HG03469 (cell line): ENCODE measurements at regions not wholly inside any gene's neighbourhood (a gene's known extent, or its start where the extent isn't known, plus 50 kb on each side); places are given as distances from the start of the nearest gene placed in this dataset.
A peak's percentile ranks its signal among the peaks of the same experiment; 100 is the strongest.
"Not testable (repeated sequence)": the region's sequence is repeated elsewhere in the genome, so short reads cannot be mapped to it uniquely, and the experiment has no call there.

ENCODE experiments used
- ATAC-seq: cut with Tn5 transposase; IDR thresholded peaks from one replicate; pipeline ENCODE4 v1.9.1; 2021; ENCODE audit warnings: mild to moderate bottlenecking, moderate library complexity, moderate number of reproducible peaks; ENCODE audit not compliant: unreplicated experiment

DNA sequence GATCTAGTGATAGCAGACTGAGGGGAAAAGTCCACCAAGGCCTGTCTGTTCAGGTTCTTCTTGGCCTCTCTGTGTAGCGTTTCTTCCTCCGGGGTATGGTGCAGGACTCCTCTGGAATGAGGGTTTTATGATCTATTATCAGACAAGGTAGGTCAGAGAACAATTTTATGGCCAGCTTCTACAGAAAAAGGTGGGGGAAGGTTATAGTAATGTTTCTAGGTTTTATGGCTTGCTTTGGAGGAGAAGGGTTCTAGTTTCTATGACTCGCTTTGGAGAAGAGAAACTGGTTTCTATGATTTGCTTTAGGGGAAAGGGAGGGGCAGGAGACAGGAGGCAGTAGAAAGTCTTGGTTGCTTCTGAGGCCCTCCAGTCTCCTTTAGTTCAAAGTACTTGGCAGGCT lies 144.8 kb upstream of the LAMA2 start:
- ATAC-seq = peak; percentile 54

DNA sequence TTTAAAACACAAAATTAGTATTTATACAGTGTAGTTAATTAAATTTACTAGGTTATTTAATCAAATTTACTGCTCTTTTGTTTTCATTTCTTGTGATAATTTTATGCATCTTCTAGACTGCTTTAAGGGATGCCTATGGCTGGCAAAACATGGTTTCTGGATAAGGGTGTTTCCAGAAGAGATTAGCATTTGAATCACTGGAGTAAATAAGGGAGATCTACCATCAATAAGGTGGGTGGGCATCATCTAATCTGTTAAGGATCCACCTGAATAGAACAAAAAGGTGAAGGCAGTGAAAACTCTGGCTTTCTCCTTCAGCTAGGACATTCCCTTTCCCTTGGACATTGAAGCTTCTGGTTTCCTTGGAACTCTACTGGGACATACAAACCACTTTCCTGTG lies 146.2 kb upstream of the LAMA2 start:
- no peak for ATAC-seq

DNA sequence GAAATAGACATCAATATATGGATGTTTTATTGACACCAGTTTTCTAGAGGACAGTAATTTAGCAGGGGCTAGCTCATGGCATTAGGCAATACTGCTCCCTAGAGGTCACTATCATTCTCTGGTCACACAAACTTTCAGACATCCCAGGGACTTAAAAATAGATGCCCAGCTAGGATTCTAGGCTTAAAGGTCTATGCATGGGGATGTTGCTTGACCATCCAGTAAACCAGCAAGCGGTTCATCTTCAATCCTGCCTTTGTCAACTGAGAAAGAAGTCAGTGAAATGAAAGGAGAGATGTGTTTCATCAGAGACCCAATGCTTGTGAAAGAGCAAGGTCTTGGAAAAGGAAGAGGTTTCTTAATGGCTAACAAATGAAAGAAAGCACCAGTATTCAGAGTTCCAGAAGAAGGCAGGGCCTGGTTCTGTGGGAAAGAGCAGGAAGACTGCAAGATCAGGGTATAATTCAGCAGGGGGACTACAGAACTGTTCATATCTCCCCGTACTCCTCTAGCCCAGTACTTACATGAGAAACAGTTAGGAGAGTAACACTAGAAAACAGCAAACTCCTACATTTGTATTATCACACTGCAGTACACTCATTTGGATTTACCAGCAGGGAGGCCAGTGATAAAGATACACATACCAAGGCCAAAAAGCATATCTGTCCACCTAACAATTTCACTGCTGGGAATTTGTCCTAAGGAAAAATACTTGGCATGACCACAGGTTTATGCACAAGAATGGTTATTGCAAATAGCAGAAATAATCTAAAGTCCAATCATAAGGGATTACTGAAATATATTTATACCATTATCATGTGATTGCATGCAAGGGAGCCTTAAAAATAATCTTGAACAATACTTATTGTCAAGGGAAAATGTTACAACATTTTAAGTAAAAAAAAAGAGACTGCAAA lies 151.4 kb upstream of the LAMA2 start:
- ATAC-seq = peak; percentile 48

DNA sequence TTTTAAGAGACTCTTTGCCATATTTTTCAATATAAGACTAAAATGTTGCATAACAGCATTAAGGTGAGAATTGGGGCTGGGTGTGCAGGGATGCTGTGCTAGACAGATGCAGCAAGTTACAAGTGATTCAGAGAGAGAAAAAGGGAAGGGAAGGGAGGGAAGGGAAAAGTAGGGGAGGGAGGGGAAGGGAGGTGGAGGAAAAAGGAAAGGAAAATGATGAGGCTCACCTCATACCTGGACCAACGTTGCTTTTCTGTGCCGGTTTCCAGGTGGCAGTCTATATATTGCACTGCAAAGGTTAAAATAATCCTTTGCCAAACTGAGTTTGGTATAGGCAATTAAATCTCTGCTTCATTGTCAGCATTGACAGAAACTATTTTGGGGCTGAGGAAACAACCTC lies 155.4 kb upstream of the LAMA2 start:
- ATAC-seq = no peak

DNA sequence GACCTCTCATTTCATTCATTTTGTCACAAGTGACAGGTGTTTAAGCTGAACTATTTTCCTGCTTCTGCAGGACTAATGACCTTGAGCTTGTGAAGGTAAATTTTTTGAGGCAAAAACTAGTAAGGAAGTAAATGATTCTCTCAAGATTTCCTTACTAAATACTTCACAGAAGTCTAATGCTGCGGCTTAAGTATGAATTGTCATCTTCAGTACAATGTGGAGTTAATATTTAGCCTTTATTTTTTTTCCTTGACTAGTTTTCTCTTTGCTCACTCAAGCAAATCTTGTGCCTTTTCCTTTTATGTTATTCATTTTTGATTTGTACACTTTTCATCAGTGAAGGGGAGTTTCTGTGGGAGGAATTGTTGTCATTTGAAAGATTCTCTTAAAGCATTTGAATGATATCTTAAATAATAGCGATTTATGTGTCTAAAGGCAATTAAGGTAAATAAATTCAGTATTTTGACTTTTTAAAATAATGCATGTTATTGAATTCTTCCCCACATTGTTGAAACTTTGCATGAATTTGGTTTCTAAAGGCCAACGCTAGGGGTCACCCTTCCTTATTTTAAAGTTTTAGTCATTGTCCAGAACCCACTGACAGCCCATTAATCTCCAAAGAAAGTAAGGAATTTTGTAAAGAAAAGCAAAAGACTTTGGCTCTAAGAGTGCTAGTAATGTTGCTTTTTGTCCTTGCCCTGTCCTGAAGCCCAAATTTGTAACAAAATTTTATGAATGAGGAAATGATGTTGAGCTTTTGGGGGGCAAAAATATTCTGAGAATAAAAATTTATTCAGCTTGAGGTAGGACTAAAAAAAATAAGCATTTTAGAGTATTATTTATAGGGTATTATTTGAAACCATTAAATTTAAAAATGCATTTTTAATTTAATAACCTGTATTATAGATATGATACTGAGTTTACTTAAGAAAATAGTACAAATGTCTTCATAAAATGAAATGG lies 157.4 kb upstream of the LAMA2 start:
- ATAC-seq = no peak

GRCh38 chr6:128724738-128725137 lies 158.2 kb upstream of the LAMA2 start:
- no peak for ATAC-seq

GRCh38 chr6:128723667-128724066 lies 159.3 kb upstream of the LAMA2 start:
- no peak for ATAC-seq

DNA sequence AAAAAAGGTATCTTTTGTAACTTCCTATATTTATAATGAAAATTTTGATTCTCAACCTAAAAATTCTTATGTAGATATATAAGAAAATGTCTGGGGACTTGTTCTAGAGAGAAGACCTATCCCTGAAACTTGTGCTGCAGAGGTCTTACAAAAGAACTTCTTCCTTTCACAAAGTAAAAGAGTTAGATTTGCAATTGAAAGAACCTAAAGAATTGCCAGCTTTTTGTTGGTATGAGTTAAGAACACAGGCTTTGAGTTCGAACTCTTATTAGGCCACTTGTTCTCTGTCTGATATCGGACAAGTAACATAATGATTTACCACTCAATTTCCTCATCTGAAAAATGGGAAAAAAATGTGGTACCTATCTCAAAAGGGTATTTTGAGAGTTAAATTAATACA lies 162.0 kb upstream of the LAMA2 start:
- ATAC-seq = no peak

DNA sequence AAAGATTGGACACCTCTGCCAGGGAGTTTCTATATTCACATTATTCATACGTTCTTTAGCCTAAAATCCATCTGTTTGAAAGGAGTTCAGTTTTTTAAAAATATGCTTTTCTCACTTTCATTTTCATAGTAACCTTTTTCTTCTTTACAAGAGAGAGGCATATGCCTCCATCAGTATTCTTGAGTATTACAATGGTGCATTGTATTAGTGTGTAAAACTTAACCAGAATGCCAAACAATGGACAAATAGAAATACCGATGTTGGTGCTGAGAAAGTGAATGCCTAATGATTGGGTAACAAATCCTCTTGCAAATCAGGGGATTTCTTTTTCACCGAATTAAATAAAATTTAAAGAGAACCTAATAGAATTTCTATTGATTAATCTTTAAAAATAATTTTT lies 163.2 kb upstream of the LAMA2 start:
- no peak for ATAC-seq

DNA sequence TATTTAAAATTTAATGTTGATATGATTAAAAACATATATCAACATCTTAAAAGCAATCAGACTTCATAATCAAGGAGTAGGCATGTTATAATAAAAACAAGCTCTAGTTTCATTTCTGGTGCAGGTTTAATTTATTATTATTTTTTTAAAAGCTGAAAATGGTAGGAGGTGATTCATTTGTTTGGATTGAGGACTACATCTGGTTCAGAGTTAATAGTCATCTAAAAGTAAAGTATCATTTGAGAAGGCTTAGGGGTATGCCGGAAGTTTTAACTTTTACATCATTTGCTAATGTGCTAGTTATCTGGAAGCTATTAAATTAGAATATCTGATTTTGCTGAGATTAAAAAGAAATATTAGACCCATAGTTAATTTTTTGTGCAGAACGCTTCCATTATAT lies 169.5 kb upstream of the LAMA2 start:
- no peak for ATAC-seq

DNA sequence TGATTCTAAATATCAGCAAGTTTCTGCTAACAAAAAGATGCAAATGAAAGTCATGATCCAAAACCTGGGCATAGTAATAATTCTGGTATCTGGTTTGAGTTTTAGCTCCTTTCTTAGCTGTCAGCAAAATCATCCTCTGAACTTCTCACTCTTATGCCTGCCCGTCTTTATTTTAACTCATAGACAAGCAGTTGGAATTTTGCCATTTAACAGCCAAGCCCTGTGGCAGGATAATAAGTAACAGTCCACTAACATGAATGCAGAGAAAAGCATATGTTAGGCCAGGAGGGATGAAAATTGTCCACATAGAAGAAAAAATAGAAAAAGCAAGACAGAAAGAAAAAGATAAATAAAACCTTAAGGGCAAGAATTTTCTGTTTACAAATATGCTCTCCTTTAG lies 170.0 kb upstream of the LAMA2 start:
- ATAC-seq = no peak

GRCh38 chr6:128711149-128711548 lies 171.8 kb upstream of the LAMA2 start:
- ATAC-seq = no peak

- no peak for ATAC-seq
Measured at GRCh38 chr6:128710315-128710714, 172.6 kb upstream of the LAMA2 start.

DNA sequence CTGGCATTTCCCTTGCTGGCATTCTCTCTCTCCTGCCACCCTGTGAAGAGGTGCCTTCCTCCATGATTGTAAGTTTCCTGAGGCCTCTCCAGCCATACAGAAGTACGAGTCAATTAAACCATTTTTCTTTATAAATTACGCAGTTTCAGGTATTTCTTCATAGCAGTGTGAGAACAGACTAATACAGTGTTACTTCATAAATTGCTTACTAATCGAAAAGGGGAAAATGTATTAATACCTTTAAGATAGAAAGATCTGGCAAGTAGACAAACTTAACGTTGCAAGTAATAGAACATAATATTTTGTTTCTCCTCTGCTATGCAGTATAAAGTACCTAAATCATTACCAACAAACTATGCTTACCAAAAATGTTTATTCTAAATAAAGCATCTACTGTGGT lies 178.3 kb upstream of the LAMA2 start:
- ATAC-seq = no peak

GRCh38 chr6:128703794-128704193 lies 179.1 kb upstream of the LAMA2 start:
- not testable (repeated sequence) for ATAC-seq

DNA sequence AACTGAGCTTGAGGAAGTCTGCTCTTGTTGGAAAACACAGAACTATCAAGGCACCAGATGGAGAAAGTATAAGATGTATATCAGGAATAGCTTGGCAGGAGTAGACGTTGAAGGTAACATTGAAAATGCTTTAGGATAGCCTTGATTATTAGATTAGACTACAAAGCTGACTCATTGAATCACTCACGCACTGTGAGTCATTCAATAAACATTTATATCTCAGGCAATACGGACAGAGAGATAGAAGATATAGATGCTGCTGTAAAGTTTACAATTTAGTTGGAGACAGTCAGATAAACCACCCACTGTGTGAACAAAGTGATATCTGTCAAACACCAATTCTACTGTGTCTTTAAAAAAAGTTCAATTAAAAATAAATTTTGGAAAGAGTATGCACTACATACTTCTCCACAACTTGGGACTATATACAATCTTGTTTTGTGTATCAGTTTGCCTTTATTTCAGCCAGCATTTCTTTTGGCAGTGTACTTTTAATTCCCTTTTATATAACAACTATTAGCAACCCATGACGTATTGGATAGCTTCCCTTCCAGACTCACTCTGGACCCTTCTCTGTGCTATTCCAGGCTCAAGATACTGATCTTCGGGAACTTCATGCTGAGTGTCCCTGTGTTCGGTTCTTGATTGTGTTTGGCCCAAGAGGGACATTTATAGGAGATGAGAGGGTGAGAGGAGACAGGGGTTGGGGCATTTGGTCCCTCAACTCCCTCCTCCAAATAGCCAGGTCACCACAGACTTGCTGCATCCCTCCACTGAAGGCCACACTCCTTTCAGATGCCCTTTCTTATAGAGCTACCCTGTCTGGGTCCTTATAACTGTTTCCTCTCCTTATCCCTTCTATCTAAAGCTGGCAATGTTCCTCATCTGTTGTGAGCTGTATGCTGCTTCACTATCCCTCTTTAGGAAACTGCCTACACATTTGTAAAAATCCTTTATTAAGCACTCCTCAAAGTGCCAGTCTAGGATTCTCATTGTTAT lies 176.6 kb upstream of the PTPRK start:
- no peak for ATAC-seq

DNA sequence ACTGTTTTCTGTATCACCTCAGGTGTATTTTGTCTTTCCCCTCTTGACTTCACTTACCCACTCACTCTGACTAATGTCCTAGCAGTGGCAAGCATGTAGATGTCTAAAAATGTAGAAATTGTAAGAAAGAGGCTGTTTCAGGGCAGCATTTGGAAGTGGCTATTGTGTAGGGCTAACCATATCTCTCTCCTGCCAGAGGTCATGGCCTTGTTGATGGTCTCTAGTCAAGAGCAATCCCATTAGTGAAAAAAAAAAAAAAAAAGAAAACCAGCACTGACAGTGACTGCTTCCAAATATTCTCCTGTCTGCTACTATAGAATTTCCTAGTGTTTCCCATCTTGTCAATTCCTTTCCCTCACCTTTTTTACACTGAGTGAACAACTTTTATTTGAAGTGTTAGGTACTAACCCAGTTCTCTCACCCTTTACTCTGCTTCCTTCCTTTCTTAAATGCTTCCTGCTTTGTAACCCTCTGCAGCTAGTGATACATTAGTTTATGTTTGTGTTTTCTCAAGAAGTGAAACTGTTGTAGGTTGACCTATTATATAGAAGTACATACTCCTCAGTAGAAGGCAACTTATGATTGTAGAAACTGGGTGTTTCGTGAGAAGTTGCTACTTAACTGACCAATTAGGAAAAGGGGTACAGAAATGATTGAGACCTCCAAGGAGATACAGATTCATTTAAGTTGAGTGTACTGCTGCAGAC lies 174.1 kb upstream of the PTPRK start:
- peak; percentile 85 for ATAC-seq

DNA sequence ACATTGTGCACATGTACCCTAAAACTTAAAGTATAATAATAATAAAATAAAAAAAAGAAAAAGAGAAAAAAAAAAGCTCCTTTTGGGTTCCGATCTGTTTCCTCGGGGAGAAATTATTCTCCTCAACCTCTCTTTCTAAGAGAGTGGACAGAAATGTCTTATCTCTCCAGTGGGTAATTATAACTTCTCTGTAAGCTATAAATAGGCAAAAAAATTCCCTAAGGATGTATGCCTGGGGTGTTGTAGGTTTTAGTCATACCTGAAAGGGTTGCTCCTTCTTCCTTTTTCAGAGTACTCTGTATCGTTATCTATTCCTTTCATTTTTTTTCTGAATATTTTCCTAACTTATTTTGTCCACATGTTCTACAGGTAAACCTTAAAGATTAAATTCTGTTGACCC lies 169.7 kb upstream of the PTPRK start:
- ATAC-seq = no peak

DNA sequence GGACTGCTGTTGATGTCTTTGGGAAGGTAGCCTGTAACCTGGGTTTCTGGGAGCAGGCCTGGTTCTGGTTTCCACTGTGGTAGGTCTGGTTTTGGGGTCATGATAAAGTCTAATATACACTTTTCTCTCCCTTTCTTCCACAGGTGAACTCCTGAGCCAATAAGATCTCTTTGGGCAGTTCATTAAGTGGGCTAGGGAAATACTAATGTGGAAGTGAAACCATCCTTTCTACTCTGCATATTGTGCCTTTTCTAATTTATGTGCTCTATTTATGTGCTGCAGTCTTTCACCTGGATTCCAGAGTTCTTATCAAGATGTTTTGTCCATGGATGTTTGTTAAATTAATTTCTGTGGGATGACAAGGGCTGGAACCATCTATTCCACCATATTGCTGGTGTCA lies 165.7 kb upstream of the PTPRK start:
- ATAC-seq = no peak

GRCh38 chr6:128676456-128676855 lies 156.1 kb upstream of the PTPRK start:
- ATAC-seq = no peak
